H9 (cell line): ENCODE measurements at regions not wholly inside any gene's neighbourhood (a gene's known extent, or its start where the extent isn't known, plus 50 kb on each side); places are given as distances from the start of the nearest gene placed in this dataset.

Experiments used
- DNase-seq: peaks from one replicate; pipeline ENCODE4 v3.0.0-alpha.2; 2017
- H2AFZ ChIP-seq: one replicate; pipeline ENCODE4 v1.6.1; 2013; ENCODE audit warnings: mild to moderate bottlenecking, low read length, control low read depth, moderate library complexity
- H2AK5ac ChIP-seq: 2 replicates; pipeline ENCODE4 v1.6.1; 2013; ENCODE audit warnings: low read length, control low read depth, mixed read lengths; ENCODE audit not compliant: insufficient read length
- H2BK120ac ChIP-seq: one replicate; pipeline ENCODE4 v1.6.1; 2013; ENCODE audit warnings: low read depth, mild to moderate bottlenecking, low read length, control low read depth, inconsistent platforms; ENCODE audit not compliant: poor library complexity, severe bottlenecking
- H2BK12ac ChIP-seq: 2 replicates; pipeline ENCODE4 v1.6.1; 2013; ENCODE audit warnings: low read length, control low read depth, mixed read lengths, low read depth; ENCODE audit not compliant: insufficient read length
- H2BK15ac ChIP-seq: 2 replicates; pipeline ENCODE4 v1.6.1; 2013; ENCODE audit warnings: low read depth, low read length, control low read depth
- H2BK20ac ChIP-seq: one replicate; pipeline ENCODE4 v1.6.1; 2013; ENCODE audit warnings: low read depth, mild to moderate bottlenecking, low read length, control low read depth, inconsistent platforms; ENCODE audit not compliant: poor library complexity, severe bottlenecking
- H2BK5ac ChIP-seq: 2 replicates; pipeline ENCODE4 v1.6.1; 2013; ENCODE audit warnings: low read length, control low read depth, mixed read lengths; ENCODE audit not compliant: insufficient read length
- H3K14ac ChIP-seq: 2 replicates; pipeline ENCODE4 v1.6.1; 2013; ENCODE audit warnings: low read length, control low read depth; ENCODE audit not compliant: insufficient read depth
- H3K18ac ChIP-seq: 2 replicates; pipeline ENCODE4 v1.6.1; 2013; ENCODE audit warnings: low read depth, mild to moderate bottlenecking, mixed read lengths, low read length, control low read depth; ENCODE audit not compliant: insufficient read length
- H3K23ac ChIP-seq: 2 replicates; pipeline ENCODE4 v1.6.1; 2013; ENCODE audit warnings: low read length, control low read depth, mixed read lengths, low read depth; ENCODE audit not compliant: insufficient read length
- H3K23me2 ChIP-seq: 2 replicates; pipeline ENCODE4 v1.6.1; 2013; ENCODE audit warnings: low read depth, mild to moderate bottlenecking, mixed read lengths, low read length, control low read depth; ENCODE audit not compliant: insufficient read length, poor library complexity, severe bottlenecking
- H3K27ac ChIP-seq: 2 replicates; pipeline ENCODE4 v1.5.1; 2013; ENCODE audit warnings: low read length, control low read depth, mixed read lengths, low read depth; ENCODE audit not compliant: insufficient read length
- H3K27me3 ChIP-seq: 2 replicates; pipeline ENCODE4 v1.6.1; 2013; ENCODE audit warnings: low read length, control low read depth, inconsistent platforms; ENCODE audit not compliant: insufficient read depth
- H3K4ac ChIP-seq: 2 replicates; pipeline ENCODE4 v1.6.1; 2013; ENCODE audit warnings: low read depth, mild to moderate bottlenecking, control low read depth, inconsistent platforms, low read length, moderate library complexity
- H3K4me1 ChIP-seq: 2 replicates; pipeline ENCODE4 v1.6.1; 2013; ENCODE audit warnings: low read length, control low read depth, inconsistent platforms; ENCODE audit not compliant: insufficient read depth
- H3K4me2 ChIP-seq: 2 replicates; pipeline ENCODE4 v1.6.1; 2013; ENCODE audit warnings: low read length, control low read depth, mixed read lengths; ENCODE audit not compliant: insufficient read length, insufficient read depth
- H3K56ac ChIP-seq: 2 replicates; pipeline ENCODE4 v1.6.1; 2013; ENCODE audit warnings: low read depth, mild to moderate bottlenecking, mixed read lengths, low read length, control low read depth; ENCODE audit not compliant: insufficient read length
- H3K79me1 ChIP-seq: 2 replicates; pipeline ENCODE4 v1.6.1; 2013; ENCODE audit warnings: low read depth, mild to moderate bottlenecking, moderate library complexity, low read length, control low read depth, inconsistent platforms; ENCODE audit not compliant: insufficient read depth, poor library complexity, severe bottlenecking
- H3K79me2 ChIP-seq: 2 replicates; pipeline ENCODE4 v1.6.1; 2013; ENCODE audit warnings: low read length, control low read depth, inconsistent platforms; ENCODE audit not compliant: insufficient read depth
- H3K9ac ChIP-seq: 2 replicates; pipeline ENCODE4 v1.6.1; 2013; ENCODE audit warnings: low read length, control low read depth, mixed read lengths; ENCODE audit not compliant: insufficient read length; ENCODE audit errors: extremely low read depth
- H3K9me3 ChIP-seq: one replicate; pipeline ENCODE4 v1.6.1; 2013; ENCODE audit warnings: low read depth, low read length, inconsistent platforms; ENCODE audit not compliant: control insufficient read depth
- H3T11ph ChIP-seq: one replicate; pipeline ENCODE4 v1.6.1; 2013; ENCODE audit warnings: mild to moderate bottlenecking, low read length, control low read depth, inconsistent platforms
- H4K20me1 ChIP-seq: one replicate; pipeline ENCODE4 v1.6.1; 2013; ENCODE audit not compliant: control insufficient read depth, insufficient read length, insufficient read depth
- H4K5ac ChIP-seq: 2 replicates; pipeline ENCODE4 v1.6.1; 2013; ENCODE audit warnings: low read depth, mild to moderate bottlenecking, mixed read lengths, low read length, control low read depth; ENCODE audit not compliant: insufficient read length
- H4K8ac ChIP-seq: replicated peaks from 2 replicates; pipeline ENCODE4 v1.6.1; 2013; ENCODE audit warnings: low read length, control low read depth, mixed read lengths, low read depth; ENCODE audit not compliant: insufficient read length
- H4K91ac ChIP-seq: 2 replicates; pipeline ENCODE4 v1.6.1; 2013; ENCODE audit warnings: low read depth, mild to moderate bottlenecking, moderate library complexity, mixed read lengths, low read length, control low read depth; ENCODE audit not compliant: insufficient read length
- H3K27ac Mint-ChIP-seq, 3 experiments: 2 replicates in 2 of 3; 3 replicates in 1 of 3; pipeline ENCODE4 v1.8.0; 2020 to 2021; ENCODE audit warnings: mixed read lengths in 3 of 3, mild to moderate bottlenecking in 1 of 3, moderate library complexity in 1 of 3
- H3K27me3 Mint-ChIP-seq: 2 replicates; pipeline ENCODE4 v1.8.0; 2021; ENCODE audit warnings: low read depth, mild to moderate bottlenecking, moderate library complexity, mixed read lengths
- H3K36me3 Mint-ChIP-seq, 3 experiments: 2 replicates in 2 of 3; 3 replicates in 1 of 3; pipeline ENCODE4 v1.8.0; 2020 to 2021; ENCODE audit warnings: low read depth in 3 of 3, mixed read lengths in 3 of 3; ENCODE audit not compliant: insufficient read depth in 1 of 3
- H3K4me1 Mint-ChIP-seq, 2 experiments: 2 replicates each; pipeline ENCODE4 v1.8.0; 2020; ENCODE audit warnings: mixed read lengths in 2 of 2
- H3K4me3 Mint-ChIP-seq, 2 experiments: 2 replicates in 1 of 2; 3 replicates in 1 of 2; pipeline ENCODE4 v1.8.0; 2020 to 2021; ENCODE audit warnings: mild to moderate bottlenecking in 2 of 2, mixed read lengths in 2 of 2, moderate library complexity in 1 of 2
- H3K9me3 Mint-ChIP-seq, 2 experiments: 2 replicates in 1 of 2; 3 replicates in 1 of 2; pipeline ENCODE4 v1.8.0; 2020; ENCODE audit warnings: mild to moderate bottlenecking in 2 of 2, mixed read lengths in 2 of 2, moderate library complexity in 1 of 2
- CTCF ChIP-seq: fragments of 200-600 bp; sonication (generic); conservative IDR thresholded peaks from 3 replicates; pipeline ENCODE4 v1.8.0; 2021; ENCODE audit warnings: antibody characterized with exemption, mild to moderate bottlenecking
- WGBS: extraction: QIAGEN DNeasy Blood & Tissue Kit; methylation state at CpG from one replicate; pipeline ENCODE4 v1.1.7; 2013; ENCODE audit warnings: missing lambda C conversion rate, low lambda C conversion rate, mixed read lengths; ENCODE audit not compliant: insufficient read length; ENCODE audit errors: extremely low coverage; 5-methylcytosine and 5-hydroxymethylcytosine counted together

GRCh38 chr15:69793781-69794451 lies 303.8 kb downstream of the TLE3 start:
- no peak overlapping the region for H3K27ac ChIP-seq
- Mint-ChIP-seq H3K27ac (peak overlapping the region in 1 of 3 experiments; percentile 36; a peak in 2 of 7 replicates), H3K9me3 (peaks cover 0 to 5% of the 10 kb centered on the region in 2 experiments; a peak in 3 of 5 replicates), H3K4me1 (peaks cover 9 to 10% of the 10 kb centered on the region in 2 experiments), H3K4me3 (no peak overlapping the region), H3K27me3 (peaks cover 3% of the 10 kb centered on the region), H3K36me3 (0 out of 7 replicates have a peak, but pooled peaks cover 0 to 5% (median 0%) of the 10 kb centered on the region in 3 experiments)
- WGBS = no CpG with 5 or more reads among the region's 9 CpGs
- no peak overlapping the region for H2AFZ ChIP-seq
- H4K91ac ChIP-seq = no peak overlapping the region
- no peaks in the 10 kb centered on the region for H3K23me2 ChIP-seq
- no peaks in the 10 kb centered on the region; the same call in 1 of the 2 replicates for H3K4me1 ChIP-seq
- no peak overlapping the region for H3T11ph ChIP-seq
- H3K23ac ChIP-seq = no peak overlapping the region
- no peak overlapping the region for H2AK5ac ChIP-seq
- H3K79me2 ChIP-seq = no peaks in the 10 kb centered on the region
- DNase-seq = peak; percentile 10
- no peak for TF ChIP-seq CTCF
- no peaks in the 10 kb centered on the region for H3K27me3 ChIP-seq
- no peak overlapping the region for H3K18ac ChIP-seq
- no peak overlapping the region for H3K56ac ChIP-seq
- H3K9ac ChIP-seq = no peak overlapping the region
- no peak overlapping the region for H2BK15ac ChIP-seq
- no peak overlapping the region for H3K4me2 ChIP-seq
- no peak overlapping the region for H2BK20ac ChIP-seq
- no peak overlapping the region for H2BK5ac ChIP-seq
- H2BK120ac ChIP-seq = no peak overlapping the region
- H4K20me1 ChIP-seq = no peaks in the 10 kb centered on the region
- H3K9me3 ChIP-seq = no peaks in the 10 kb centered on the region
- H3K79me1 ChIP-seq = no peaks in the 10 kb centered on the region
- H3K4ac ChIP-seq = no peak overlapping the region
- H4K5ac ChIP-seq = no peak overlapping the region
- no peak overlapping the region for H3K14ac ChIP-seq
- no peak overlapping the region for H2BK12ac ChIP-seq
- no peak overlapping the region for H4K8ac ChIP-seq
